Panc1 (cell line): ENCODE measurements at regions not wholly inside any gene's neighbourhood (a gene's known extent, or its start where the extent isn't known, plus 50 kb on each side); places are given as distances from the start of the nearest gene placed in this dataset.

ENCODE experiments used
- ATAC-seq: fragments of 200-7000 bp; cut with Tn5 transposase; 2 replicates; pipeline ENCODE4 v1.9.1; 2020; ENCODE audit warnings: mild to moderate bottlenecking, moderate library complexity
- BruUV-seq: library from RNA; stranded (reverse); fragments of 400-500 nt; replicated peaks from 2 replicates; lab custom pipeline; 2021; lab: Mats Ljungman, UMichigan
- CTCF ChIA-PET: fragments of 300-600 bp; sonication (Branson Sonifier 250); formaldehyde crosslinking; loops from one replicate; lab custom pipeline; 2022; ENCODE audit warnings: antibody characterized with exemption; lab: Charles Lee
- POLR2A ChIA-PET: fragments of 300-600 bp; sonication (Branson Sonifier 250); formaldehyde crosslinking; loops from one replicate; lab custom pipeline; 2022; ENCODE audit warnings: antibody characterized with exemption; lab: Charles Lee
- DNase-seq: peaks from one replicate; pipeline ENCODE4 v3.0.0-alpha.2; 2010; ENCODE audit warnings: low read depth, low spot score
- H3K27ac ChIP-seq: 2 replicates; pipeline ENCODE4 v1.5.1; 2011; ENCODE audit warnings: mild to moderate bottlenecking, low read length, inconsistent platforms
- H3K27me3 ChIP-seq: fragments of 200-500 bp; sonication (Bioruptor generic); 2 replicates; pipeline ENCODE4 v1.6.0; 2014; ENCODE audit warnings: low read length, inconsistent platforms; ENCODE audit not compliant: control insufficient read depth, insufficient read depth
- H3K36me3 ChIP-seq: fragments of 200-500 bp; sonication (Bioruptor generic); 2 replicates; pipeline ENCODE4 v1.5.1; 2014; ENCODE audit warnings: inconsistent platforms, mild to moderate bottlenecking, low read length, moderate library complexity; ENCODE audit not compliant: control insufficient read depth, insufficient read depth
- H3K4me1 ChIP-seq: 2 replicates; pipeline ENCODE4 v1.5.1; 2011; ENCODE audit warnings: inconsistent platforms, mild to moderate bottlenecking, low read length, moderate library complexity; ENCODE audit not compliant: control insufficient read depth, insufficient read depth
- H3K4me3 ChIP-seq, 2 experiments: 2 replicates each; pipeline ENCODE4 v1.5.1; 2011 to 2012; ENCODE audit warnings: low read depth in 2 of 2, low read length in 2 of 2, mild to moderate bottlenecking in 2 of 2, inconsistent platforms in 1 of 2, moderate library complexity in 1 of 2
- H3K9me3 ChIP-seq: fragments of 200-500 bp; sonication (Bioruptor generic); 2 replicates; pipeline ENCODE4 v1.5.1; 2014; ENCODE audit warnings: low read depth, mild to moderate bottlenecking, inconsistent platforms, low read length, moderate library complexity; ENCODE audit not compliant: control insufficient read depth, insufficient read depth
- CTCF ChIP-seq: fragments of 450-650 bp; IDR thresholded peaks from 2 replicates; pipeline ENCODE4 v1.5.1; 2017; ENCODE audit warnings: mild to moderate bottlenecking
- POLR2AphosphoS5 ChIP-seq: IDR thresholded peaks from 2 replicates; pipeline ENCODE4 v1.6.1; 2012; ENCODE audit warnings: mild to moderate bottlenecking, low read depth, low read length, moderate library complexity
- SIN3A ChIP-seq: IDR thresholded peaks from 2 replicates; pipeline ENCODE4 v1.6.1; 2012; ENCODE audit warnings: low read depth, mild to moderate bottlenecking, low read length, moderate library complexity, borderline replicate concordance; ENCODE audit not compliant: insufficient read depth
- TCF7L2 ChIP-seq: IDR thresholded peaks from 2 replicates; pipeline ENCODE4 v1.6.1; 2011; ENCODE audit warnings: mild to moderate bottlenecking, low read depth, low read length, inconsistent platforms
- in situ Hi-C: cut with HindIII; loops from 2 replicates; pipeline ENCODE4 v1.10.0; 2016; ENCODE audit warnings: low sequenced_read_pairs, low pct_unique_long_range_greater_than_20kb
- intact Hi-C: fragments of 100-400 bp; cut with micrococcal nuclease; formaldehyde crosslinking; loops from one replicate; pipeline ENCODE4 v1.10.0; 2022; ENCODE audit not compliant: unreplicated experiment
- TF ChIP-seq, protein P1 (sequence below), 2 experiments: IDR thresholded peaks; 2 replicates each; pipeline ENCODE4 v1.6.1; 2011 to 2012; ENCODE audit warnings: low read depth in 2 of 2, control low read depth in 1 of 2, low read length in 1 of 2, mild to moderate bottlenecking in 1 of 2, moderate library complexity in 1 of 2; ENCODE audit not compliant: insufficient read depth in 1 of 2

DNA sequence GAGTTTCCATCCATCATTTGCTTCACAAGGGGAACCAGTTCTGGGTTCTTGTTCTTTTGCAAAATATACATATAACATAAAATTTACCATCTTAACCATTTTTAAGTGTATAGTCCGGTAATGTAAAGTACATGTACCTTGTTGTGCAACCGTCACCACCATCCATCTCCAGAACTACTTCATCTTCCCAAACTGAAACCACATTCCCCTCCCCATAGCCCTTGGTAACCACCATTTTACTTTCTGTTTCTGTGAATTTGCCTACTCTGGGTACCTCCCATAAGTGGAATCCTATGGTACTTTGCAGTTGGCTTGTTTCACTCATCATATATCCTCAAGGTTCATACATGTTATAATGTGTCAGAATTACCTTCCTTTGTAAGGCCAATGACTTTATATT is 70.3 kb upstream of the DSP start:
- no peak for ATAC-seq
- Histone ChIP-seq H3K4me1 (no peaks in the 10 kb centered on the region), H3K9me3 (no peaks in the 10 kb centered on the region), H3K36me3 (no peaks in the 10 kb centered on the region), H3K4me3 (no peak overlapping the region), H3K27ac (no peak overlapping the region), H3K27me3 (no peaks in the 10 kb centered on the region)
- CTCF ChIA-PET, result no interaction called here
- no peak for DNase-seq
- BruUV-seq, result no TSS peak
- intact Hi-C loops, result no loop called here
- in situ Hi-C loops, result no loop called here
- TF ChIP-seq, protein P1, sequence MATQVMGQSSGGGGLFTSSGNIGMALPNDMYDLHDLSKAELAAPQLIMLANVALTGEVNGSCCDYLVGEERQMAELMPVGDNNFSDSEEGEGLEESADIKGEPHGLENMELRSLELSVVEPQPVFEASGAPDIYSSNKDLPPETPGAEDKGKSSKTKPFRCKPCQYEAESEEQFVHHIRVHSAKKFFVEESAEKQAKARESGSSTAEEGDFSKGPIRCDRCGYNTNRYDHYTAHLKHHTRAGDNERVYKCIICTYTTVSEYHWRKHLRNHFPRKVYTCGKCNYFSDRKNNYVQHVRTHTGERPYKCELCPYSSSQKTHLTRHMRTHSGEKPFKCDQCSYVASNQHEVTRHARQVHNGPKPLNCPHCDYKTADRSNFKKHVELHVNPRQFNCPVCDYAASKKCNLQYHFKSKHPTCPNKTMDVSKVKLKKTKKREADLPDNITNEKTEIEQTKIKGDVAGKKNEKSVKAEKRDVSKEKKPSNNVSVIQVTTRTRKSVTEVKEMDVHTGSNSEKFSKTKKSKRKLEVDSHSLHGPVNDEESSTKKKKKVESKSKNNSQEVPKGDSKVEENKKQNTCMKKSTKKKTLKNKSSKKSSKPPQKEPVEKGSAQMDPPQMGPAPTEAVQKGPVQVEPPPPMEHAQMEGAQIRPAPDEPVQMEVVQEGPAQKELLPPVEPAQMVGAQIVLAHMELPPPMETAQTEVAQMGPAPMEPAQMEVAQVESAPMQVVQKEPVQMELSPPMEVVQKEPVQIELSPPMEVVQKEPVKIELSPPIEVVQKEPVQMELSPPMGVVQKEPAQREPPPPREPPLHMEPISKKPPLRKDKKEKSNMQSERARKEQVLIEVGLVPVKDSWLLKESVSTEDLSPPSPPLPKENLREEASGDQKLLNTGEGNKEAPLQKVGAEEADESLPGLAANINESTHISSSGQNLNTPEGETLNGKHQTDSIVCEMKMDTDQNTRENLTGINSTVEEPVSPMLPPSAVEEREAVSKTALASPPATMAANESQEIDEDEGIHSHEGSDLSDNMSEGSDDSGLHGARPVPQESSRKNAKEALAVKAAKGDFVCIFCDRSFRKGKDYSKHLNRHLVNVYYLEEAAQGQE (IDR thresholded peaks at IDR 0.05; ENCODE audit: insufficient read depth in 1 of 2, low read depth in 2 of 2, low read length in 1 of 2), result no peak
- TF ChIP-seq SIN3A (no peak), CTCF (no peak), POLR2AphosphoS5 (no peak), TCF7L2 (no peak)
- POLR2A ChIA-PET, result no interaction called here

DNA sequence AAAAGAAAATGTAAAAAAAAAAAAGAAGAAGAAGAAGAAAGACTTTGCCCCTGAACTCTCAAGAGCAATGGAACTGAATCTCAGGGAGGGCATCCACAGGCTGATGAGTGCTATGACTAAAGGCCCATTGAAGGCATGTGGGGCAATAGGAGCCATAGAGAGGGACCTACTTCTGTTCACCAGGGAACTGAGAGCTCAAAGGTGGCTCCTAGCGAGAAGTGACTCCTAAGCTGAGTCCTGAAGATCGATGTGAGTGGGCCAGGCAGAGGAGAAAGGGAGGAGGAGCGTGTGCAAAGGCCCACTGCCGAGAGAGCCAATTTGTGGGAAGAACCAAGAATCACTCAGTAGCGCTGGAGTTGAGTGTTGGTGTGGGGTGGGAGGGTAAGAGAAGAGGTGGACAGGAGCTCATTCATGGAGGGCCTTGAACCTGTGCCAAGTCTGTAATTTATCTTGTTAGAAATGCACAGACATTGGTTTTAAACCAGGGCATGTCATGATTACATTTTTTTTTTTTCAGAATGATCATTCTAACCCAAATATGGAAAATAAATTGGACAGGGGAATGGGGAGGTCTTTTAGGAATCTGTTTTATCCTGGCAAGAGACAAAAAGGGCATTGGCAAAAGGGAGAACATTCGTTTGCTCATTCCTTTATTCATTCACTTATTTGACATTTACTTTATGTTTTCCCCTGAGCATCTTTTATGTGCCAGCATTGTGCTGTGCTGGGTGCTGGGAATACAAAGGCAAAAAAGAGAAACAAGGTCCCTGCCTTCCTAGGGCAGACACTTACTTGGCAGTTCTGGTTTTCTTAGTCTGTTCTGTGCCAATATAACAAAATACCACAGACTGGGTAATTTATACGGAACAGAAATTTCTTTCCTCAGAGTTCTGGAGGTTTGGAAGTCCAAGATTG is 67.4 kb upstream of the DSP start:
- CTCF ChIA-PET, result no interaction called here

More for the DNA sequence above, 67.4 kb upstream of the DSP start:
- Histone ChIP-seq H3K27me3 (no peaks in the 10 kb centered on the region), H3K4me3 (no peak overlapping the region), H3K36me3 (no peaks in the 10 kb centered on the region), H3K4me1 (no peaks in the 10 kb centered on the region), H3K27ac (no peak overlapping the region), H3K9me3 (no peaks in the 10 kb centered on the region)
- ATAC-seq, result no peak
- no peak for DNase-seq
- in situ Hi-C loops (no loop called here), intact Hi-C loops (no loop called here)
- TF ChIP-seq TCF7L2, result no peak
- TF ChIP-seq POLR2AphosphoS5, result no peak
- TF ChIP-seq, protein P1 (IDR thresholded peaks at IDR 0.05; ENCODE audit: insufficient read depth in 1 of 2, low read depth in 2 of 2, low read length in 1 of 2), result no peak
- no peak for TF ChIP-seq SIN3A
- TF ChIP-seq CTCF, result no peak
- no TSS peak for BruUV-seq
- POLR2A ChIA-PET, result no interaction called here
